ENCODE measurements at regions not wholly inside any gene's neighbourhood (a gene's known extent, or its start where the extent isn't known, plus 50 kb on each side); places are given as distances from the start of the nearest gene placed in this dataset.
"Not testable (repeated sequence)": the region's sequence is repeated elsewhere in the genome, so short reads cannot be mapped to it uniquely, and the experiment has no call there.

- TF ChIP-seq POLR2A (IDR thresholded peaks at IDR 0.05; ENCODE audit: extremely low read depth, insufficient read length); CTCF (IDR thresholded peaks at IDR 0.05; ENCODE audit: low read depth, low read length); MAX (IDR thresholded peaks at IDR 0.05; ENCODE audit: low read depth, low read length); MYC (IDR thresholded peaks at IDR 0.05; ENCODE audit: low read depth, low read length): not testable (repeated sequence)
Measured at GRCh38 chrY:26167332-26167731, 545.4 kb downstream of the CDY1 start.

Measured in NB4 (cell line).